Kidney (tissue), 13 donors: ENCODE measurements at regions not wholly inside any gene's neighbourhood (a gene's known extent, or its start where the extent isn't known, plus 50 kb on each side); places are given as distances from the start of the nearest gene placed in this dataset.

Source experiments
- DNase-seq, 5 donors: peaks; one replicate each; pipeline ENCODE4 v3.0.0-alpha.2; 2013 to 2020
- FAIRE-seq: peaks from 2 replicates; lab custom pipeline; 2012; peaks lifted over from hg19 to GRCh38; lab: Jason Lieb, UNC
- H3K27ac ChIP-seq, 2 donors: one replicate each; pipeline ENCODE4 v1.7.0; 2013; ENCODE audit warnings: low read depth in 2 of 2, low read length in 2 of 2, inconsistent platforms in 1 of 2
- H3K27me3 ChIP-seq: one replicate; pipeline ENCODE4 v1.7.1; 2013; ENCODE audit warnings: low read length, inconsistent platforms; ENCODE audit not compliant: control insufficient read depth, insufficient read depth
- H3K36me3 ChIP-seq, 3 donors: one replicate each; pipeline versions ENCODE4 v1.7.0 to v1.7.1; 2013; ENCODE audit warnings: low read length in 3 of 3, control low read depth in 1 of 3, inconsistent platforms in 1 of 3; ENCODE audit not compliant: insufficient read depth in 3 of 3, control insufficient read depth in 2 of 3
- H3K4me1 ChIP-seq, 3 donors: one replicate each; pipeline versions ENCODE4 v1.7.0 to v1.7.1; 2013; ENCODE audit warnings: low read length in 3 of 3, inconsistent platforms in 1 of 3, low read depth in 1 of 3; ENCODE audit not compliant: control insufficient read depth in 2 of 3, insufficient read depth in 2 of 3
- H3K4me3 ChIP-seq, 3 donors: one replicate each; pipeline versions ENCODE4 v1.7.0 to v1.8.1; 2013; ENCODE audit warnings: low read length in 3 of 3, control low read depth in 1 of 3, inconsistent platforms in 1 of 3
- H3K9ac ChIP-seq, 3 donors: one replicate each; pipeline versions ENCODE4 v1.7.0 to v1.7.1; 2013; ENCODE audit warnings: low read length in 3 of 3, control low read depth in 1 of 3, inconsistent platforms in 1 of 3
- H3K9me3 ChIP-seq, 3 donors: one replicate each; pipeline versions ENCODE4 v1.7.0 to v1.7.1; 2013; ENCODE audit warnings: low read length in 3 of 3, control low read depth in 1 of 3, inconsistent platforms in 1 of 3; ENCODE audit not compliant: control insufficient read depth in 2 of 3, insufficient read depth in 1 of 3
- CTCF ChIP-seq: IDR thresholded peaks from 3 replicates; pipeline ENCODE4 v1.5.1; 2012; ENCODE audit warnings: mild to moderate bottlenecking, moderate library complexity, borderline replicate concordance; ENCODE audit not compliant: insufficient read depth; ENCODE audit errors: extremely low read depth
- intact Hi-C: fragments of 100-400 bp; cut with DNase I; formaldehyde crosslinking; loops from one replicate; pipeline ENCODE4 v1.11.1; 2022
- donor health status: control.
- donor health status: control.
- donor health status: control.
- donor health status: control.
- donor health status: control.
- donor health status: DM: yes; HTN: yes; CAD: no.
- donor health status: Normal renal cell carcinoma (clear cell type).

DNA sequence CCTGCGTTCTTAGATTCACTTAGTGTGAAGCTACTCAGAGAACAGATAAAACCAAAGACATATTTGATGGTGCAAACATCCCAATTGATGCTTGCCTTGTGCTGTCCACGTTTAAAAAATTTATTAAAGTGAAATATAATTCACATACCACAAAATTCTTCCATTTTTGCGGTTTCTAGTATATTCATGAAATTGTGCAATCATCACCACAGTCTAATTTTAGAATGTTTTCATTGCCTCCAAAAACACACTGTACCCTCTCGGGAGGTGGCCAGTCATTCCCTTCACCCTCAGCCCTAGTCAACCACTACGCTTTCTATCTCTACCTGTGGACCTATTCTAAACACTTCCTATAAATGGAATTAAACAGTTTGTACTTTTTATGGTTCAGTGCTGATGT lies 1109.2 kb downstream of the FLRT2 start:
- FAIRE-seq (no peak), DNase-seq (no peak)
- H3K4me1 ChIP-seq, result no peaks in the 10 kb centered on the region
- intact Hi-C loops, result no loop called here
- no peak overlapping the region for H3K27ac ChIP-seq
- TF ChIP-seq CTCF, result no peak
- H3K9ac ChIP-seq, result no peak overlapping the region
- no peaks in the 10 kb centered on the region for H3K27me3 ChIP-seq
- no peaks in the 10 kb centered on the region for H3K9me3 ChIP-seq
- H3K36me3 ChIP-seq, result no peaks in the 10 kb centered on the region
- no peak overlapping the region for H3K4me3 ChIP-seq

GRCh38 chr14:86627080-86627479 lies 1097.1 kb downstream of the FLRT2 start:
- no peaks in the 10 kb centered on the region for H3K9me3 ChIP-seq
- DNase-seq (no peak), FAIRE-seq (no peak)
- H3K27me3 ChIP-seq, result no peaks in the 10 kb centered on the region
- no peak overlapping the region for H3K9ac ChIP-seq
- no peaks in the 10 kb centered on the region for H3K36me3 ChIP-seq
- H3K4me3 ChIP-seq, result no peak overlapping the region
- H3K27ac ChIP-seq, result no peak overlapping the region
- H3K4me1 ChIP-seq, result no peaks in the 10 kb centered on the region
- no peak for TF ChIP-seq CTCF
- intact Hi-C loops, result no loop called here

GRCh38 chr14:86626530-86626929 lies 1096.6 kb downstream of the FLRT2 start:
- Histone ChIP-seq H3K36me3 (no peaks in the 10 kb centered on the region), H3K4me3 (no peak overlapping the region), H3K9me3 (no peaks in the 10 kb centered on the region), H3K9ac (no peak overlapping the region), H3K27ac (no peak overlapping the region), H3K27me3 (no peaks in the 10 kb centered on the region), H3K4me1 (no peaks in the 10 kb centered on the region)
- FAIRE-seq, result no peak
- intact Hi-C loops, result no loop called here
- no peak for DNase-seq
- no peak for TF ChIP-seq CTCF

DNA sequence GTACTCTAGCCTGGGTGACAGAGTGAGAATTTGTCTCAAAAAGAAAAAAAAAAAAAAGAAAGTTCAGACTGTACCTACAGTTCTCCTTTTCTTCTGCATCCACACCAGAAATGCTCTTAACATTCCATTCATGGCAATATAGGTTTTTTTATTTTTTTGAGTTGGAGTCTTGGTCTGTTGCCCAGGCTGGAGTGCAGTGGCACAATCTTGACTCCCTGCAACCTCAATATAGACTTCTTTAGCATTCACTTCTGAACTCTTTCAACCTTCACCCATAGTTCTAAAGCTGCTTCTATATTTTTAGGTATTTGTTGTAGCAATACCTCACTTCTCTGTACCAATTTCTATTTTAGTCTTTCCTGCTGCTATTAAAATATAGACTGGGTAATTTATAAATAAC lies 1095.7 kb downstream of the FLRT2 start:
- no peaks in the 10 kb centered on the region for H3K4me1 ChIP-seq
- H3K4me3 ChIP-seq, result no peak overlapping the region
- no peaks in the 10 kb centered on the region for H3K9me3 ChIP-seq
- intact Hi-C loops, result no loop called here
- FAIRE-seq (no peak), DNase-seq (no peak)
- H3K27ac ChIP-seq, result no peak overlapping the region
- no peak overlapping the region for H3K9ac ChIP-seq
- no peaks in the 10 kb centered on the region for H3K36me3 ChIP-seq
- no peak for TF ChIP-seq CTCF
- H3K27me3 ChIP-seq, result no peaks in the 10 kb centered on the region
